B cell (primary cell): ENCODE measurements at regions not wholly inside any gene's neighbourhood (a gene's known extent, or its start where the extent isn't known, plus 50 kb on each side); places are given as distances from the start of the nearest gene placed in this dataset.

Experiments
- ATAC-seq: fragments of 200-7000 bp; cut with Tn5 transposase; one replicate; pipeline ENCODE4 v1.10.0; 2021; ENCODE audit warnings: low read depth, mild to moderate bottlenecking, moderate number of reproducible peaks, moderate library complexity
- CTCF ChIA-PET: fragments of 350-600 bp; sonication (Branson Sonifier 250); formaldehyde crosslinking; loops from one replicate; lab custom pipeline; 2021; ENCODE audit warnings: antibody characterized with exemption, inconsistent platforms; lab: Charles Lee
- POLR2A ChIA-PET: fragments of 350-600 bp; sonication (Branson Sonifier 250); formaldehyde crosslinking; loops from one replicate; lab custom pipeline; 2021; ENCODE audit warnings: antibody characterized with exemption; lab: Charles Lee
- DNase-seq: peaks from one replicate; pipeline ENCODE4 v3.0.0; 2013
- H2AFZ ChIP-seq: 2 replicates; pipeline ENCODE4 v1.6.1; 2012; ENCODE audit warnings: mild to moderate bottlenecking, low read depth, low read length; ENCODE audit not compliant: insufficient read depth, poor library complexity, severe bottlenecking
- H3K27ac ChIP-seq, 2 donors: 1 replicate in 1 of 2; 2 replicates in 1 of 2; pipeline ENCODE4 v1.5.1; 2012 to 2013; ENCODE audit warnings: low read length in 2 of 2, mild to moderate bottlenecking in 2 of 2, moderate library complexity in 1 of 2
- H3K27me3 ChIP-seq, 4 experiments: fragments of 200-600 bp in 1 of 4; sonication (generic) in 1 of 4; replicated peaks in 1 of 4; 1 replicate in 2 of 4; 2 replicates in 2 of 4; pipeline versions ENCODE4 v1.6.1 to v1.7.0; 2013 to 2016; ENCODE audit warnings: low read length in 3 of 4, mild to moderate bottlenecking in 2 of 4, mixed read lengths in 1 of 4, moderate library complexity in 1 of 4; ENCODE audit not compliant: insufficient read depth in 4 of 4, control insufficient read depth in 3 of 4; ENCODE audit errors: control extremely low read depth in 1 of 4
- H3K36me3 ChIP-seq, 2 experiments: replicated peaks in 1 of 2; 1 replicate in 1 of 2; 2 replicates in 1 of 2; pipeline versions ENCODE4 v1.6.1 to v1.7.1; 2013; ENCODE audit warnings: low read length in 1 of 2; ENCODE audit not compliant: insufficient read depth in 2 of 2, control insufficient read depth in 1 of 2; ENCODE audit errors: control extremely low read depth in 1 of 2, extremely low read depth in 1 of 2
- H3K4me1 ChIP-seq, 2 donors: fragments of 200-600 bp in 1 of 2; sonication (generic) in 1 of 2; 1 replicate in 1 of 2; 2 replicates in 1 of 2; pipeline versions ENCODE4 v1.5.1 to v1.6.1; 2013 to 2017; ENCODE audit warnings: low read length in 2 of 2; ENCODE audit not compliant: control insufficient read depth in 2 of 2, insufficient read depth in 2 of 2
- H3K4me2 ChIP-seq: replicated peaks from 2 replicates; pipeline ENCODE3; 2012; ENCODE audit warnings: mild to moderate bottlenecking, low read depth, low read length; ENCODE audit not compliant: poor library complexity, severe bottlenecking
- H3K4me3 ChIP-seq, 5 experiments: fragments of 200-600 bp in 1 of 5; sonication (generic) in 1 of 5; 1 replicate in 3 of 5; 2 replicates in 2 of 5; pipeline versions ENCODE4 v1.5.1 to v1.7.0; 2011 to 2016; ENCODE audit warnings: low read length in 4 of 5, mild to moderate bottlenecking in 4 of 5, low read depth in 2 of 5, control low read depth in 1 of 5, moderate library complexity in 1 of 5; ENCODE audit not compliant: insufficient read depth in 1 of 5; ENCODE audit errors: control extremely low read depth in 1 of 5, extremely low read depth in 1 of 5
- H3K79me2 ChIP-seq: fragments of 200-600 bp; sonication (generic); one replicate; pipeline ENCODE4 v1.6.0; 2016; ENCODE audit warnings: low read length; ENCODE audit not compliant: control insufficient read depth, insufficient read depth
- H3K9ac ChIP-seq: fragments of 200-600 bp; sonication (generic); 2 replicates; pipeline ENCODE4 v1.6.1; 2017; ENCODE audit warnings: mild to moderate bottlenecking, low read length, moderate library complexity
- H3K9me3 ChIP-seq, 3 donors: one replicate each; pipeline versions ENCODE4 v1.6.1 to v1.7.1; 2013; ENCODE audit warnings: low read length in 2 of 3; ENCODE audit not compliant: control insufficient read depth in 2 of 3, insufficient read depth in 1 of 3; ENCODE audit errors: control extremely low read depth in 1 of 3
- H4K20me1 ChIP-seq: 2 replicates; pipeline ENCODE4 v1.6.0; 2012; ENCODE audit warnings: mild to moderate bottlenecking, low read length; ENCODE audit not compliant: insufficient read depth, control insufficient read depth, poor library complexity, severe bottlenecking
- H3K27ac Mint-ChIP-seq: one replicate; pipeline ENCODE4 v1.8.0; 2021; ENCODE audit warnings: mixed read lengths
- H3K27me3 Mint-ChIP-seq: one replicate; pipeline ENCODE4 v1.8.0; 2021; ENCODE audit warnings: mixed read lengths
- H3K4me1 Mint-ChIP-seq: one replicate; pipeline ENCODE4 v1.8.0; 2021; ENCODE audit warnings: mixed read lengths
- H3K4me3 Mint-ChIP-seq: one replicate; pipeline ENCODE4 v1.8.0; 2021; ENCODE audit warnings: mixed read lengths
- H3K9me3 Mint-ChIP-seq: one replicate; pipeline ENCODE4 v1.8.0; 2022; ENCODE audit warnings: mixed read lengths; ENCODE audit not compliant: insufficient read depth
- CTCF ChIP-seq: fragments of 200-600 bp; IDR thresholded peaks from one replicate; pipeline ENCODE4 v1.8.0; 2022; ENCODE audit warnings: antibody characterized with exemption, mild to moderate bottlenecking
- EZH2 ChIP-seq: IDR thresholded peaks from 2 replicates; pipeline ENCODE4 v1.6.1; 2012; ENCODE audit warnings: borderline replicate concordance, low read depth, mild to moderate bottlenecking, moderate library complexity, low read length; ENCODE audit not compliant: insufficient read depth, poor library complexity, severe bottlenecking
- WGBS: methylation state at CpG from one replicate; pipeline ENCODE4 v1.1.5; 2013; ENCODE audit warnings: missing lambda C conversion rate; ENCODE audit not compliant: insufficient coverage; 5-methylcytosine and 5-hydroxymethylcytosine counted together
- intact Hi-C: fragments of 100-400 bp; cut with micrococcal nuclease; formaldehyde crosslinking; loops from one replicate; pipeline ENCODE4 v1.10.0; 2022

DNA sequence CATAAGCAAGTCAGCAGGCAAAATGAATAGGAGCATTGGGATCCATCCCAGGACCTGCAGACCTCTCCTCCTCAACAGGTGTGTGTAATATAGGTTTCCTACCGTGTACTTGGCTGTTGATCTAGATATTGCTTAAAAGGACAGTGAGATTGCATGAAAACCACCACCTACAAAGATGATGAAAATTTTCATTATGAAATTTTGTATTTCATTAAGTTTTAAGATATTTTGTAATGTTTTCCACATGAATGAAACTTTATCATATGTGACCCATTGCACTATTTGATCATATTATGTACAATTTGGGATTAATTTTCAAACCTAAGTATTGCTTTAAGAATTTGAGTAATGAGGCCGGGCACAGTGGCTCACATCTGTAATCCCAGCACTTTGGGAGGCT lies 94.3 kb upstream of the TRPM1 start:
- H3K27ac ChIP-seq: no peak overlapping the region
- no peak overlapping the region for H3K4me2 ChIP-seq
- DNase-seq (no peak), ATAC-seq (no peak)
- Mint-ChIP-seq H3K9me3 (no peaks in the 10 kb centered on the region), H3K4me3 (no peak overlapping the region), H3K27ac (no peak overlapping the region), H3K4me1 (peaks cover 8% of the 10 kb centered on the region), H3K27me3 (peaks cover 5% of the 10 kb centered on the region)
- H3K9me3 ChIP-seq: peaks cover 0 to 7% (median 0%) of the 10 kb centered on the region in 3 donors
- peaks cover 0 to 4% (median 0%) of the 10 kb centered on the region in 4 experiments for H3K27me3 ChIP-seq
- WGBS: 100% methylated on average over 1 of the region's 2 CpGs
- H3K4me1 ChIP-seq: peaks cover 0 to 1% of the 10 kb centered on the region in 2 donors
- ChIA-PET CTCF (no interaction called here), POLR2A (no interaction called here)
- no peak overlapping the region for H3K4me3 ChIP-seq
- no peaks in the 10 kb centered on the region for H3K79me2 ChIP-seq
- no peaks in the 10 kb centered on the region for H3K36me3 ChIP-seq
- no peak overlapping the region for H3K9ac ChIP-seq
- H2AFZ ChIP-seq: no peak overlapping the region
- intact Hi-C loops: loop anchor here (5.0 kb wide), 1 partner anchor 534 kb away; no protein-coding TSS in a partner anchor
- no peak for TF ChIP-seq CTCF
- no peak for TF ChIP-seq EZH2
- no peaks in the 10 kb centered on the region for H4K20me1 ChIP-seq

- POLR2A ChIA-PET: no interaction called here
- Mint-ChIP-seq H3K4me3 (no peak overlapping the region), H3K9me3 (no peaks in the 10 kb centered on the region), H3K27ac (no peak overlapping the region), H3K4me1 (peaks cover 8% of the 10 kb centered on the region), H3K27me3 (peaks cover 5% of the 10 kb centered on the region)
- Histone ChIP-seq H3K4me3 (no peak overlapping the region), H3K27me3 (peaks cover 0 to 4% (median 2%) of the 10 kb centered on the region in 4 experiments), H4K20me1 (no peaks in the 10 kb centered on the region), H3K9me3 (peaks cover 0 to 7% (median 0%) of the 10 kb centered on the region in 3 donors), H3K36me3 (no peaks in the 10 kb centered on the region), H3K79me2 (no peaks in the 10 kb centered on the region), H3K4me1 (peaks cover 0 to 4% of the 10 kb centered on the region in 2 donors), H3K9ac (no peak overlapping the region), H2AFZ (no peak overlapping the region), H3K4me2 (no peak overlapping the region), H3K27ac (no peak overlapping the region)
- CTCF ChIA-PET: interaction anchor here (1.0 to 2.2 kb wide), 4 partner anchors 12 to 291 kb away, joined by 3 to 17 read pairs (median 4); no protein-coding TSS in a partner anchor
- DNase-seq: peak; percentile 58
- peak; percentile 77 for TF ChIP-seq CTCF
- no peak for TF ChIP-seq EZH2
- intact Hi-C loops: loop anchor here (5.0 kb wide), 1 partner anchor 535 kb away; no protein-coding TSS in a partner anchor
- ATAC-seq: peak; percentile 47
- WGBS: 74% methylated on average over 8 of the region's 15 CpGs
Measured at GRCh38 chr15:31197497-31198414, 96.2 kb upstream of the TRPM1 start.
